SU-DHL-6 (cell line): ENCODE measurements at regions not wholly inside any gene's neighbourhood (a gene's known extent, or its start where the extent isn't known, plus 50 kb on each side); places are given as distances from the start of the nearest gene placed in this dataset.

Source experiments
- H2AFZ ChIP-seq: fragments of 200-600 bp; sonication (generic); 2 replicates; pipeline ENCODE4 v1.6.1; 2014; ENCODE audit warnings: low read depth, mild to moderate bottlenecking, moderate library complexity, mixed read lengths, antibody characterized with exemption, low read length; ENCODE audit not compliant: severe bottlenecking
- H3F3A ChIP-seq: fragments of 200-600 bp; shearing (Covaris generic); 2 replicates; pipeline ENCODE4 v1.6.0; 2016; ENCODE audit warnings: antibody characterized with exemption, mild to moderate bottlenecking; ENCODE audit not compliant: insufficient read depth
- H3K27ac ChIP-seq: fragments of 200-600 bp; sonication (generic); 2 replicates; pipeline ENCODE4 v1.5.1; 2016; ENCODE audit warnings: low read depth, mild to moderate bottlenecking, low read length, moderate library complexity, mixed read lengths
- H3K27me3 ChIP-seq: fragments of 200-600 bp; sonication (generic), shearing (Covaris generic); 2 replicates; pipeline ENCODE4 v1.6.0; 2014; ENCODE audit warnings: mild to moderate bottlenecking, low read length
- H3K36me3 ChIP-seq: fragments of 200-600 bp; sonication (generic); 2 replicates; pipeline ENCODE4 v1.6.1; 2014; ENCODE audit warnings: mild to moderate bottlenecking, low read length, mixed read lengths
- H3K4me2 ChIP-seq: fragments of 300-600, 200-600 bp; shearing (Covaris generic), sonication (generic); 2 replicates; pipeline ENCODE4 v1.6.0; 2014; ENCODE audit warnings: low read length, low read depth, mild to moderate bottlenecking; ENCODE audit not compliant: poor library complexity, severe bottlenecking
- H3K4me3 ChIP-seq: fragments of 200-600 bp; sonication (generic); 2 replicates; pipeline ENCODE4 v1.5.1; 2014; ENCODE audit warnings: antibody characterized with exemption, low read length, mild to moderate bottlenecking, mixed read lengths; ENCODE audit not compliant: insufficient read depth, poor library complexity, severe bottlenecking
- H3K79me2 ChIP-seq: fragments of 200-600 bp; sonication (generic); 2 replicates; pipeline ENCODE4 v1.6.1; 2014; ENCODE audit warnings: mild to moderate bottlenecking, low read length, moderate library complexity; ENCODE audit not compliant: insufficient read depth
- H3K9ac ChIP-seq: fragments of 200-600 bp; sonication (generic); 2 replicates; pipeline ENCODE4 v1.7.0; 2014; ENCODE audit warnings: mild to moderate bottlenecking, low read length
- H3K9me2 ChIP-seq: fragments of 200-600 bp; sonication (generic); replicated peaks from 2 replicates; pipeline ENCODE4 v1.6.1; 2014; ENCODE audit warnings: low read length; ENCODE audit not compliant: insufficient read depth
- H3K9me3 ChIP-seq: fragments of 200-600 bp; sonication (generic); 2 replicates; pipeline ENCODE4 v1.6.1; 2014; ENCODE audit warnings: low read length, mixed read lengths; ENCODE audit not compliant: insufficient read depth
- H4K20me1 ChIP-seq: fragments of 200-600 bp; sonication (generic); 2 replicates; pipeline ENCODE4 v1.6.1; 2014; ENCODE audit warnings: low read depth, mild to moderate bottlenecking, antibody characterized with exemption, low read length, moderate library complexity, mixed read lengths
- EZH2phosphoT487 ChIP-seq: fragments of 200-600 bp; sonication (generic), shearing (Covaris generic); conservative IDR thresholded peaks from 2 replicates; pipeline ENCODE4 v1.6.1; 2018; ENCODE audit warnings: mild to moderate bottlenecking, antibody characterized with exemption, low read length, moderate library complexity, mixed read lengths
- TF ChIP-seq, protein P1 (sequence below): fragments of 200-600 bp; sonication (generic); IDR thresholded peaks from one replicate; pipeline ENCODE4 v1.5.1; 2017; ENCODE audit warnings: antibody characterized with exemption, mild to moderate bottlenecking, low read length, moderate library complexity; ENCODE audit not compliant: insufficient read depth, poor library complexity, severe bottlenecking

GRCh38 chr2:77910136-77910535, 388.0 kb upstream of the LRRTM4 start:
- Histone ChIP-seq H3K9ac (no peak overlapping the region), H3K4me2 (no peak overlapping the region), H4K20me1 (no peaks in the 10 kb centered on the region), H3K27ac (no peak overlapping the region), H2AFZ (no peak overlapping the region), H3K9me2 (no peaks in the 10 kb centered on the region), H3K36me3 (no peaks in the 10 kb centered on the region), H3K27me3 (no peaks in the 10 kb centered on the region), H3K9me3 (peaks cover 8% of the 10 kb centered on the region; the same call in 1 of the 2 replicates), H3F3A (no peaks in the 10 kb centered on the region), H3K4me3 (no peak overlapping the region), H3K79me2 (no peaks in the 10 kb centered on the region)
- no peak for TF ChIP-seq EZH2phosphoT487
- TF ChIP-seq, protein P1, sequence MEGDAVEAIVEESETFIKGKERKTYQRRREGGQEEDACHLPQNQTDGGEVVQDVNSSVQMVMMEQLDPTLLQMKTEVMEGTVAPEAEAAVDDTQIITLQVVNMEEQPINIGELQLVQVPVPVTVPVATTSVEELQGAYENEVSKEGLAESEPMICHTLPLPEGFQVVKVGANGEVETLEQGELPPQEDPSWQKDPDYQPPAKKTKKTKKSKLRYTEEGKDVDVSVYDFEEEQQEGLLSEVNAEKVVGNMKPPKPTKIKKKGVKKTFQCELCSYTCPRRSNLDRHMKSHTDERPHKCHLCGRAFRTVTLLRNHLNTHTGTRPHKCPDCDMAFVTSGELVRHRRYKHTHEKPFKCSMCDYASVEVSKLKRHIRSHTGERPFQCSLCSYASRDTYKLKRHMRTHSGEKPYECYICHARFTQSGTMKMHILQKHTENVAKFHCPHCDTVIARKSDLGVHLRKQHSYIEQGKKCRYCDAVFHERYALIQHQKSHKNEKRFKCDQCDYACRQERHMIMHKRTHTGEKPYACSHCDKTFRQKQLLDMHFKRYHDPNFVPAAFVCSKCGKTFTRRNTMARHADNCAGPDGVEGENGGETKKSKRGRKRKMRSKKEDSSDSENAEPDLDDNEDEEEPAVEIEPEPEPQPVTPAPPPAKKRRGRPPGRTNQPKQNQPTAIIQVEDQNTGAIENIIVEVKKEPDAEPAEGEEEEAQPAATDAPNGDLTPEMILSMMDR, result no peak

GRCh38 chr2:77920838-77921366, 398.7 kb upstream of the LRRTM4 start:
- Histone ChIP-seq H3K9ac (no peak overlapping the region), H3K27ac (no peak overlapping the region), H2AFZ (no peak overlapping the region), H3K9me2 (no peaks in the 10 kb centered on the region), H4K20me1 (no peaks in the 10 kb centered on the region), H3F3A (no peaks in the 10 kb centered on the region), H3K27me3 (no peaks in the 10 kb centered on the region), H3K9me3 (no peaks in the 10 kb centered on the region), H3K4me2 (no peak overlapping the region), H3K4me3 (no peak overlapping the region), H3K79me2 (no peaks in the 10 kb centered on the region), H3K36me3 (no peaks in the 10 kb centered on the region)
- no peak for TF ChIP-seq EZH2phosphoT487
- TF ChIP-seq, protein P1, result no peak

DNA sequence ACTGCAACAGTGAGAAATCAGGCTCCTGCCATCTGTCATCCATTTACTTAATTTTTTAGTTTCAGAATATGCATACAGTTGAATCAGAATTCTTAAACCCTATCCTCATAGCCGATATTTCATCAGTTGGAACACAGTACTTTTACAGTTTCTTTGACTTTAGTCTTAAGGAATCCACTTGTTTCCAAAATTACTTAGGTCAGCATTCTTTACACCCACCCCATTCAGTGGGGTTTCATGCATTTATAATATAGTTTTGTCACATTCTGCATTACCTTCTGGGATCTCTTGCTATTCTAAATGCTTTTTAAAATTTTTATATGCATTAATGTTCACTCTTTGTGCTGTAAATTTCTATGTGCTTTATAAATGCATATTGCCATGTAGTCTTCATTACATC, 400.4 kb upstream of the LRRTM4 start:
- no peak for TF ChIP-seq EZH2phosphoT487
- TF ChIP-seq, protein P1, result no peak

More for the DNA sequence above, 400.4 kb upstream of the LRRTM4 start:
- Histone ChIP-seq H3K27me3 (no peaks in the 10 kb centered on the region), H3K9ac (no peak overlapping the region), H3K4me3 (no peak overlapping the region), H2AFZ (no peak overlapping the region), H3K79me2 (no peaks in the 10 kb centered on the region), H3K4me2 (no peak overlapping the region), H3K9me3 (no peaks in the 10 kb centered on the region), H3K27ac (no peak overlapping the region), H3K36me3 (no peaks in the 10 kb centered on the region), H4K20me1 (no peaks in the 10 kb centered on the region), H3F3A (no peaks in the 10 kb centered on the region), H3K9me2 (no peaks in the 10 kb centered on the region)
